PC-9 (cell line): ENCODE measurements at regions not wholly inside any gene's neighbourhood (a gene's known extent, or its start where the extent isn't known, plus 50 kb on each side); places are given as distances from the start of the nearest gene placed in this dataset.

Experiments used
- BruUV-seq: library from RNA; stranded (reverse); fragments of 400-500 nt; replicated peaks from 2 replicates; lab custom pipeline; 2021; lab: Mats Ljungman, UMichigan
- CTCF ChIA-PET: fragments of 300-600 bp; sonication (Branson Sonifier 250); formaldehyde crosslinking; loops from one replicate; lab custom pipeline; 2022; ENCODE audit warnings: antibody characterized with exemption; lab: Charles Lee
- POLR2A ChIA-PET: fragments of 300-600 bp; sonication (Branson Sonifier 250); formaldehyde crosslinking; loops from one replicate; lab custom pipeline; 2022; ENCODE audit warnings: antibody characterized with exemption; ENCODE audit not compliant: unreplicated experiment; lab: Charles Lee
- DNase-seq, 2 experiments: peaks; one replicate each; pipeline versions ENCODE4 v3.0.0 to v3.0.0-alpha.2; 2015 to 2022; ENCODE audit warnings: mixed read lengths in 1 of 2
- H2AFZ ChIP-seq: fragments of 200-600 bp; sonication (generic); 2 replicates; pipeline ENCODE4 v1.8.1; 2017; ENCODE audit warnings: antibody characterized with exemption
- H3F3A ChIP-seq: fragments of 200-600 bp; sonication (generic); 2 replicates; pipeline ENCODE4 v1.8.1; 2017; ENCODE audit warnings: antibody characterized with exemption, mild to moderate bottlenecking, low read depth; ENCODE audit not compliant: insufficient read depth
- H3K27ac ChIP-seq: fragments of 200-600 bp; sonication (generic); 2 replicates; pipeline ENCODE4 v1.6.1; 2016; ENCODE audit warnings: mixed run types
- H3K27me3 ChIP-seq: fragments of 200-600 bp; sonication (generic); 2 replicates; pipeline ENCODE4 v1.6.1; 2016; ENCODE audit warnings: low read depth, mixed run types; ENCODE audit not compliant: insufficient read depth
- H3K36me3 ChIP-seq: fragments of 200-600 bp; sonication (generic); 2 replicates; pipeline ENCODE4 v1.6.1; 2016; ENCODE audit warnings: low read depth, mixed run types
- H3K4me1 ChIP-seq: fragments of 200-600 bp; sonication (generic); replicated peaks from 2 replicates; pipeline ENCODE4 v1.6.1; 2016; ENCODE audit warnings: mixed run types; ENCODE audit not compliant: insufficient read depth
- H3K4me2 ChIP-seq: fragments of 200-600 bp; sonication (generic); 2 replicates; pipeline ENCODE4 v1.6.1; 2017; ENCODE audit warnings: mixed run types
- H3K4me3 ChIP-seq: fragments of 200-600 bp; sonication (generic); 2 replicates; pipeline ENCODE4 v1.6.1; 2016; ENCODE audit warnings: mixed run types
- H3K79me2 ChIP-seq: fragments of 200-600 bp; sonication (generic); 2 replicates; pipeline ENCODE4 v1.6.1; 2017; ENCODE audit warnings: low read depth, mixed run types
- H3K9me2 ChIP-seq: fragments of 200-600 bp; sonication (generic); 2 replicates; pipeline ENCODE4 v1.8.1; 2017; ENCODE audit warnings: mild to moderate bottlenecking; ENCODE audit not compliant: insufficient read depth
- H3K9me3 ChIP-seq: fragments of 200-600 bp; sonication (generic); 2 replicates; pipeline ENCODE4 v1.8.1; 2016; ENCODE audit warnings: low read depth; ENCODE audit not compliant: insufficient read depth
- H4K20me1 ChIP-seq: fragments of 200-600 bp; sonication (generic); 2 replicates; pipeline ENCODE4 v1.8.1; 2017; ENCODE audit not compliant: insufficient read depth
- EZH2 ChIP-seq: fragments of 200-600 bp; sonication (generic); IDR thresholded peaks from 2 replicates; pipeline ENCODE4 v1.8.0; 2017; ENCODE audit warnings: antibody characterized with exemption, low read depth
- intact Hi-C: fragments of 100-400 bp; cut with micrococcal nuclease; formaldehyde crosslinking; loops from one replicate; pipeline ENCODE4 v1.10.0; 2022; ENCODE audit not compliant: unreplicated experiment
- TF ChIP-seq, protein P1 (sequence below): fragments of 200-600 bp; sonication (generic); conservative IDR thresholded peaks from 2 replicates; pipeline ENCODE4 v1.6.1; 2017; ENCODE audit warnings: mixed run types, antibody characterized with exemption, mild to moderate bottlenecking, moderate library complexity

DNA sequence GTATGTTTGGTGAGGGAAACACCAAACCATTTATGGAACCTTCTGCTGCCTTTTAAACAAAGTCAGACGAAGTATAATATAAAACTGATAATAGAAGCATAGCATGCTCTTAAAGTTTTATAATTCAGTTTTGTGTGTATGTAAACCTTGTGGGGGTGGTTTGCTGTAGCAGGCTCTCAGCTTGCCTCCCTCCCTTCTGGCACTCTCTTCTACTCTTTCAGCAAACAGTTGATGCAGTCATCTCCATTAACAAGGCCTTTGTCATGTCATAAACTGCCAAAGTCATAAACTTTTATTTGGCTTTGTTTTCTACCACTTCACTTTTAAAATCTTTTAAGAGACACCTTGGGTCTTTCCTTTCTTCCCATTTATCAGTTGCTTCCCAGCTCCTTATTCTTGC is 448.2 kb upstream of the SETBP1 start:
- Histone ChIP-seq H3K27ac (no peak overlapping the region), H3K9me3 (no peaks in the 10 kb centered on the region), H3K4me2 (no peak overlapping the region), H3K4me1 (no peaks in the 10 kb centered on the region), H3K9me2 (peaks cover 5% of the 10 kb centered on the region; the same call in 1 of the 2 replicates), H3F3A (no peaks in the 10 kb centered on the region), H4K20me1 (no peaks in the 10 kb centered on the region), H3K4me3 (no peak overlapping the region), H3K36me3 (no peaks in the 10 kb centered on the region), H2AFZ (no peak overlapping the region), H3K27me3 (no peaks in the 10 kb centered on the region), H3K79me2 (no peaks in the 10 kb centered on the region)
- DNase-seq, result no peak
- no TSS peak for BruUV-seq
- CTCF ChIA-PET, result no interaction called here
- POLR2A ChIA-PET, result no interaction called here
- intact Hi-C loops, result no loop called here
- TF ChIP-seq, protein P1, sequence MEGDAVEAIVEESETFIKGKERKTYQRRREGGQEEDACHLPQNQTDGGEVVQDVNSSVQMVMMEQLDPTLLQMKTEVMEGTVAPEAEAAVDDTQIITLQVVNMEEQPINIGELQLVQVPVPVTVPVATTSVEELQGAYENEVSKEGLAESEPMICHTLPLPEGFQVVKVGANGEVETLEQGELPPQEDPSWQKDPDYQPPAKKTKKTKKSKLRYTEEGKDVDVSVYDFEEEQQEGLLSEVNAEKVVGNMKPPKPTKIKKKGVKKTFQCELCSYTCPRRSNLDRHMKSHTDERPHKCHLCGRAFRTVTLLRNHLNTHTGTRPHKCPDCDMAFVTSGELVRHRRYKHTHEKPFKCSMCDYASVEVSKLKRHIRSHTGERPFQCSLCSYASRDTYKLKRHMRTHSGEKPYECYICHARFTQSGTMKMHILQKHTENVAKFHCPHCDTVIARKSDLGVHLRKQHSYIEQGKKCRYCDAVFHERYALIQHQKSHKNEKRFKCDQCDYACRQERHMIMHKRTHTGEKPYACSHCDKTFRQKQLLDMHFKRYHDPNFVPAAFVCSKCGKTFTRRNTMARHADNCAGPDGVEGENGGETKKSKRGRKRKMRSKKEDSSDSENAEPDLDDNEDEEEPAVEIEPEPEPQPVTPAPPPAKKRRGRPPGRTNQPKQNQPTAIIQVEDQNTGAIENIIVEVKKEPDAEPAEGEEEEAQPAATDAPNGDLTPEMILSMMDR, result no peak
- no peak for TF ChIP-seq EZH2

DNA sequence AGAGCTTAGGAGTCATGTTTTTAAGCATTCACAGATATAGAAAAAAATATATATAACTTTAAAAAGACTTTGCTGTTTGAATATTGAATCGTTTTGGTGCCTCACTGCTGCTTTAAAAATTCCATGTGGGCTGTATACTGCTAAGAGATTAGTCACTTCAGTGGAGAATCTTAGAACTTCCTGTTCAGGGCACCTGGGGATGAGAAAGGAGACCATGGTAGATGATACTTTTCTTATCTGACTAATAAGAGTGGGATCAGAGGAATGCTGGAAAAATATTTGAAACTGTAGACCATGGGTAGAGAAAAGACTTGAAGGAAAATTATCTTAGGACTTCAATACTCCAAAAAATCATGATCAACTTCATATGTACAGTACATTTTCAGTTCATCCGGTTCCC is 442.2 kb upstream of the SETBP1 start:
- intact Hi-C loops, result no loop called here
- no peak for DNase-seq
- Histone ChIP-seq H4K20me1 (no peaks in the 10 kb centered on the region), H3K79me2 (no peaks in the 10 kb centered on the region), H3K4me3 (no peak overlapping the region), H3K4me1 (no peaks in the 10 kb centered on the region), H3K27me3 (no peaks in the 10 kb centered on the region), H2AFZ (no peak overlapping the region), H3F3A (no peaks in the 10 kb centered on the region), H3K9me3 (no peaks in the 10 kb centered on the region), H3K27ac (no peak overlapping the region), H3K36me3 (no peaks in the 10 kb centered on the region), H3K4me2 (no peak overlapping the region), H3K9me2 (no peaks in the 10 kb centered on the region)
- CTCF ChIA-PET, result no interaction called here
- TF ChIP-seq, protein P1, result no peak
- no peak for TF ChIP-seq EZH2
- POLR2A ChIA-PET, result no interaction called here
- no TSS peak for BruUV-seq

DNA sequence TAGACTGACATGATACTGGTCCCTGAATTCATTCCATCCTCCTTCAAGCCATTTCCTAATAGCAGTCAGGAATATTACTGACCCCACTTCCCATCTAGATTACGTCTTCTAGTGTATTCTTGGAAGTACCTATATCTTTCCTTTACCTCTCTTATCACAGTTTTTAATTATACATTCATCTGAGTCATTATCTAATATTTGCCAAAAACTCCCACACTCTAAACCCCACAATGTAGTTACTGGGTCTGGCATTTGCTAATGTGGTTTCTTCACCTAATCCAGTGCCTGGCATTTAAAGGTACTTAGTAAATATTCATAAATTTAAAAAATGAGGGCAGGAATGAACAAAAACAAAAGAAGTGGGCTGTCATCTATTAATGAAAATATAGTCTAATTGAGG is 441.8 kb upstream of the SETBP1 start:
- H3K27me3 ChIP-seq, result no peaks in the 10 kb centered on the region
- no peak for DNase-seq
- TF ChIP-seq, protein P1, result no peak
- no peak for TF ChIP-seq EZH2
- H3K36me3 ChIP-seq, result no peaks in the 10 kb centered on the region
- ChIA-PET POLR2A (no interaction called here), CTCF (no interaction called here)
- no peaks in the 10 kb centered on the region for H3K9me3 ChIP-seq
- H2AFZ ChIP-seq, result no peak overlapping the region
- no peak overlapping the region for H3K4me2 ChIP-seq
- H4K20me1 ChIP-seq, result no peaks in the 10 kb centered on the region
- H3K9me2 ChIP-seq, result no peaks in the 10 kb centered on the region
- H3F3A ChIP-seq, result no peaks in the 10 kb centered on the region
- H3K79me2 ChIP-seq, result no peaks in the 10 kb centered on the region
- H3K4me3 ChIP-seq, result no peak overlapping the region
- intact Hi-C loops, result no loop called here
- H3K27ac ChIP-seq, result no peak overlapping the region
- no peaks in the 10 kb centered on the region for H3K4me1 ChIP-seq
- no TSS peak for BruUV-seq
